ENCODE measurements at regions not wholly inside any gene's neighbourhood (a gene's known extent, or its start where the extent isn't known, plus 50 kb on each side); places are given as distances from the start of the nearest gene placed in this dataset.

- WGBS: 93% methylated on average over 4 of the region's 4 CpGs
- no peak overlapping the region for H3K27ac ChIP-seq
- DNase-seq (ENCODE audit: low spot score): no peak
- no peaks in the 10 kb centered on the region for H3K36me3 ChIP-seq
- no peak for TF ChIP-seq CTCF (IDR thresholded peaks at IDR 0.05)
- intact Hi-C loops (cut with DNase I): no loop called here
- H3K4me3 ChIP-seq: no peak overlapping the region
- no peaks in the 10 kb centered on the region for H3K4me1 ChIP-seq (replicated peaks)
- H3K9me3 ChIP-seq: no peaks in the 10 kb centered on the region
- no peaks in the 10 kb centered on the region for H3K27me3 ChIP-seq (replicated peaks; ENCODE audit: insufficient read depth)
These were observed 124.8 kb downstream of the EVX1 start for GRCh38 chr7:27367179-27367932.

- H3K9me3 ChIP-seq: no peaks in the 10 kb centered on the region
- no peak overlapping the region for H3K27ac ChIP-seq
- WGBS: 94% methylated on average over 4 of the region's 4 CpGs
- H3K36me3 ChIP-seq: no peaks in the 10 kb centered on the region
- TF ChIP-seq POLR2AphosphoS5 (IDR thresholded peaks at IDR 0.05): no peak
- H3K27me3 ChIP-seq (replicated peaks; ENCODE audit: insufficient read depth): no peaks in the 10 kb centered on the region
- no peak overlapping the region for H3K4me3 ChIP-seq
- intact Hi-C loops (cut with DNase I): no loop called here
- H3K4me1 ChIP-seq (replicated peaks): no peaks in the 10 kb centered on the region
- DNase-seq (ENCODE audit: low spot score): no peak
These were observed 125.4 kb downstream of the EVX1 start for GRCh38 chr7:27367933-27368549.

GRCh38 chr7:27374958-27375841 is 132.6 kb downstream of the EVX1 start:
- no peak for TF ChIP-seq POLR2AphosphoS5 (IDR thresholded peaks at IDR 0.05)
- TF ChIP-seq POLR2A (IDR thresholded peaks at IDR 0.05): no peak
- TF ChIP-seq CTCF (IDR thresholded peaks at IDR 0.05): no peak
- Histone ChIP-seq H3K9me3 (no peaks in the 10 kb centered on the region), H3K27me3 (replicated peaks; ENCODE audit: insufficient read depth) (no peaks in the 10 kb centered on the region), H3K27ac (peak overlapping the region in 1 of 2 donors; percentile 37), H3K4me3 (no peak overlapping the region), H3K36me3 (no peaks in the 10 kb centered on the region), H3K4me1 (replicated peaks) (no peaks in the 10 kb centered on the region)
- WGBS: 62% methylated on average over 6 of the region's 6 CpGs
- intact Hi-C loops (cut with DNase I): no loop called here
- DNase-seq (ENCODE audit: low spot score): no peak

- Histone ChIP-seq H3K9me3 (no peaks in the 10 kb centered on the region), H3K36me3 (no peaks in the 10 kb centered on the region), H3K27me3 (replicated peaks; ENCODE audit: insufficient read depth) (no peaks in the 10 kb centered on the region), H3K27ac (peak overlapping the region in 1 of 2 donors; percentile 37), H3K4me3 (no peak overlapping the region), H3K4me1 (replicated peaks) (no peaks in the 10 kb centered on the region)
- no peak for DNase-seq (ENCODE audit: low spot score)
- no peak for TF ChIP-seq POLR2AphosphoS5 (IDR thresholded peaks at IDR 0.05)
- no peak for TF ChIP-seq CTCF (IDR thresholded peaks at IDR 0.05)
- 23% methylated on average over 5 of the region's 5 CpGs for WGBS
- intact Hi-C loops (cut with DNase I): no loop called here
These were observed 133.4 kb downstream of the EVX1 start for GRCh38 chr7:27375958-27376357.

GRCh38 chr7:27377988-27378387 is 135.4 kb downstream of the EVX1 start:
- intact Hi-C loops (cut with DNase I): no loop called here
- H3K4me1 ChIP-seq (replicated peaks): no peaks in the 10 kb centered on the region
- no peak overlapping the region for H3K27ac ChIP-seq
- WGBS: 86% methylated on average over 8 of the region's 8 CpGs
- no peak overlapping the region for H3K4me3 ChIP-seq
- H3K9me3 ChIP-seq: no peaks in the 10 kb centered on the region
- no peaks in the 10 kb centered on the region for H3K27me3 ChIP-seq (replicated peaks; ENCODE audit: insufficient read depth)
- H3K36me3 ChIP-seq: no peaks in the 10 kb centered on the region
- DNase-seq (ENCODE audit: low spot score): no peak
- TF ChIP-seq POLR2A (IDR thresholded peaks at IDR 0.05): no peak
- no peak for TF ChIP-seq POLR2AphosphoS5 (IDR thresholded peaks at IDR 0.05)
- TF ChIP-seq CTCF (IDR thresholded peaks at IDR 0.05): no peak
